LoVo (cell line): ENCODE measurements at regions not wholly inside any gene's neighbourhood (a gene's known extent, or its start where the extent isn't known, plus 50 kb on each side); places are given as distances from the start of the nearest gene placed in this dataset.
"Not testable (repeated sequence)": the region's sequence is repeated elsewhere in the genome, so short reads cannot be mapped to it uniquely, and the experiment has no call there.

Source experiments
- DNase-seq: peaks from one replicate; pipeline ENCODE4 v3.0.0-alpha.2; 2016; ENCODE audit warnings: low spot score

GRCh38 chr12:86770871-86771270, 514.7 kb upstream of the MGAT4C start:
- no peak for DNase-seq

GRCh38 chr12:86748894-86749293, 492.7 kb upstream of the MGAT4C start:
- DNase-seq = no peak

GRCh38 chr12:86744547-86745212, 488.5 kb upstream of the MGAT4C start:
- no peak for DNase-seq

GRCh38 chr12:86743875-86744536, 487.8 kb upstream of the MGAT4C start:
- DNase-seq = no peak

- no peak for DNase-seq
Observed at GRCh38 chr12:86741531-86741930, 485.3 kb upstream of the MGAT4C start.

- no peak for DNase-seq
Observed at GRCh38 chr12:86735851-86736250, 479.7 kb upstream of the MGAT4C start.

- DNase-seq = no peak
Observed at GRCh38 chr12:86735072-86735471, 478.9 kb upstream of the MGAT4C start.

- no peak for DNase-seq
Observed at GRCh38 chr12:86730233-86730632, 474.0 kb upstream of the MGAT4C start.

- no peak for DNase-seq
Observed at GRCh38 chr12:86729739-86730138, 473.5 kb upstream of the MGAT4C start.

- no peak for DNase-seq
Observed at GRCh38 chr12:86727160-86727559, 471.0 kb upstream of the MGAT4C start.

GRCh38 chr12:86724716-86725115, 468.5 kb upstream of the MGAT4C start:
- no peak for DNase-seq

- DNase-seq = no peak
Observed at GRCh38 chr12:86723326-86723725, 467.1 kb upstream of the MGAT4C start.

- DNase-seq = no peak
Observed at GRCh38 chr12:86721713-86722397, 465.7 kb upstream of the MGAT4C start.

GRCh38 chr12:86719381-86719780, 463.2 kb upstream of the MGAT4C start:
- no peak for DNase-seq

GRCh38 chr12:86713121-86713520, 456.9 kb upstream of the MGAT4C start:
- DNase-seq = no peak

GRCh38 chr12:86712425-86712843, 456.2 kb upstream of the MGAT4C start:
- DNase-seq = peak; percentile 67

GRCh38 chr12:86711731-86712130, 455.5 kb upstream of the MGAT4C start:
- DNase-seq = no peak

GRCh38 chr12:86710109-86710508, 453.9 kb upstream of the MGAT4C start:
- DNase-seq = no peak

- not testable (repeated sequence) for DNase-seq
Observed at GRCh38 chr12:86709017-86709416, 452.8 kb upstream of the MGAT4C start.

GRCh38 chr12:86698641-86698980, 442.4 kb upstream of the MGAT4C start:
- no peak for DNase-seq

GRCh38 chr12:86697916-86698640, 441.9 kb upstream of the MGAT4C start:
- DNase-seq = no peak

- no peak for DNase-seq
Observed at GRCh38 chr12:86683568-86684304, 427.5 kb upstream of the MGAT4C start.
